ENCODE measurements at regions not wholly inside any gene's neighbourhood (a gene's known extent, or its start where the extent isn't known, plus 50 kb on each side); places are given as distances from the start of the nearest gene placed in this dataset.

- TF ChIP-seq CEBPB (IDR thresholded peaks at IDR 0.05; ENCODE audit: low read depth) (no peak), CBX3 (IDR thresholded peaks at IDR 0.05; ENCODE audit: low read depth) (no peak), ZBTB33 (IDR thresholded peaks at IDR 0.05; ENCODE audit: extremely low read depth, insufficient replicate concordance, low read length) (no peak), ZFX (IDR thresholded peaks at IDR 0.05) (no peak), ELF1 (IDR thresholded peaks at IDR 0.05; ENCODE audit: borderline replicate concordance, low read depth) (no peak), EGR1 (IDR thresholded peaks at IDR 0.05; ENCODE audit: low read depth) (no peak), SIN3A (IDR thresholded peaks at IDR 0.05; ENCODE audit: low read depth) (no peak), SP1 (IDR thresholded peaks at IDR 0.05; ENCODE audit: low read depth) (no peak), YY1 (IDR thresholded peaks at IDR 0.05; ENCODE audit: extremely low read depth, insufficient replicate concordance, low read depth, low read length) (no peak), REST (IDR thresholded peaks at IDR 0.05; ENCODE audit: low read depth) (no peak), SRF (IDR thresholded peaks at IDR 0.05; ENCODE audit: low read depth) (no peak), CTCF (IDR thresholded peaks at IDR 0.05 in 2 of 3, conservative IDR thresholded peaks at IDR 0.05 in 1 of 3; ENCODE audit: borderline replicate concordance in 1 of 3, insufficient read depth in 1 of 3, low read depth in 2 of 3, low read length in 2 of 3) (no peak), EZH2phosphoT487 (IDR thresholded peaks at IDR 0.05; ENCODE audit: borderline replicate concordance) (no peak), ZNF274 (IDR thresholded peaks at IDR 0.05; ENCODE audit: low read depth, low read length) (no peak), POLR2AphosphoS5 (IDR thresholded peaks at IDR 0.05; ENCODE audit: low read depth, low read length) (no peak)
- no peak overlapping the region for H2AFZ ChIP-seq (ENCODE audit: low read depth, low read length, poor library complexity, severe bottlenecking)
- H3K4me3 ChIP-seq (replicated peaks in 1 of 2; ENCODE audit: low read depth in 1 of 2, low read length in 2 of 2) = no peak overlapping the region
- H3K27ac ChIP-seq (ENCODE audit: low read depth, low read length) = no peak overlapping the region
- ChIA-PET POLR2A (no interaction called here), CTCF (no interaction called here), RAD21 (ENCODE audit: low non-redundant PET in 1 of 2, low total read pairs in 2 of 2, uncharacterized antibody in 2 of 2, unreplicated experiment in 2 of 2) (no interaction called here)
- ATAC-seq (no peak), DNase-seq (ENCODE audit: low read depth, low spot score) (no peak)
- no peaks in the 10 kb centered on the region for H3K9me2 ChIP-seq (ENCODE audit: insufficient read depth)
- no peaks in the 10 kb centered on the region for H3K4me1 ChIP-seq (ENCODE audit: control insufficient read depth in 1 of 2, insufficient read depth in 2 of 2, low read length in 2 of 2)
- intact Hi-C loops (cut with micrococcal nuclease) = no loop called here
- no peak overlapping the region for H3K9ac ChIP-seq (ENCODE audit: low read length)
- no peak overlapping the region for H3K4me2 ChIP-seq (ENCODE audit: low read length)
- BruUV-seq (replicated peaks) = no TSS peak
- no peaks in the 10 kb centered on the region for H3K9me3 ChIP-seq (ENCODE audit: control insufficient read depth in 1 of 2, insufficient read depth in 1 of 2, low read depth in 1 of 2, low read length in 2 of 2)
- H3K27me3 ChIP-seq (ENCODE audit: insufficient read depth, low read length) = no peaks in the 10 kb centered on the region
- no peaks in the 10 kb centered on the region for H3K79me2 ChIP-seq (ENCODE audit: insufficient read depth, low read length)
- H3K36me3 ChIP-seq (ENCODE audit: control insufficient read depth in 1 of 2, insufficient read depth in 2 of 2, low read length in 2 of 2) = no peaks in the 10 kb centered on the region
- no peaks in the 10 kb centered on the region for H4K20me1 ChIP-seq (ENCODE audit: insufficient read depth)
These were observed 1331.8 kb upstream of the ZEB2 start for GRCh38 chr2:145851730-145852129.
